GM12874 (cell line): ENCODE measurements at regions not wholly inside any gene's neighbourhood (a gene's known extent, or its start where the extent isn't known, plus 50 kb on each side); places are given as distances from the start of the nearest gene placed in this dataset.

Experiments used
- TF ChIP-seq, protein P1 (sequence below): IDR thresholded peaks from 2 replicates; pipeline ENCODE4 v1.5.1; 2011; ENCODE audit warnings: low read depth, mild to moderate bottlenecking, control low read depth, low read length, moderate library complexity; ENCODE audit not compliant: insufficient read depth

DNA sequence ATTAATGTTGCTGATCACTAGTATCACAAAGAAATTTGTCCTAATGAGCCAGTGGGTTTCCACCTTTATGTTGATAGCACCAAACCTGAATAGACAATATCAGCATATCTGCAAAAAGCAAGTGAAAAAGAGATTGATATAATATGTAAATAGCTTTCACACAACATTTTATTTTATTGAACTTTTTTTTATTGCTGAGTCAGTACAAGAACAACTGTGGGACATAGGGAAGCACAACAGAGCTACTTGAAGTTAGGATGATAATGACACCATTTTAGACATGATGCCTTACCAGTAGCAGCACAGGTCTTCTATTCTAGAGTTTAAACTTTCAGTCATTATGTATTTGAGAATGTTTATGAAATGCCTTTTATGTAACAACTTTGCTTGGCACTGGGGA, 554.1 kb upstream of the SETBP1 start:
- TF ChIP-seq, protein P1, sequence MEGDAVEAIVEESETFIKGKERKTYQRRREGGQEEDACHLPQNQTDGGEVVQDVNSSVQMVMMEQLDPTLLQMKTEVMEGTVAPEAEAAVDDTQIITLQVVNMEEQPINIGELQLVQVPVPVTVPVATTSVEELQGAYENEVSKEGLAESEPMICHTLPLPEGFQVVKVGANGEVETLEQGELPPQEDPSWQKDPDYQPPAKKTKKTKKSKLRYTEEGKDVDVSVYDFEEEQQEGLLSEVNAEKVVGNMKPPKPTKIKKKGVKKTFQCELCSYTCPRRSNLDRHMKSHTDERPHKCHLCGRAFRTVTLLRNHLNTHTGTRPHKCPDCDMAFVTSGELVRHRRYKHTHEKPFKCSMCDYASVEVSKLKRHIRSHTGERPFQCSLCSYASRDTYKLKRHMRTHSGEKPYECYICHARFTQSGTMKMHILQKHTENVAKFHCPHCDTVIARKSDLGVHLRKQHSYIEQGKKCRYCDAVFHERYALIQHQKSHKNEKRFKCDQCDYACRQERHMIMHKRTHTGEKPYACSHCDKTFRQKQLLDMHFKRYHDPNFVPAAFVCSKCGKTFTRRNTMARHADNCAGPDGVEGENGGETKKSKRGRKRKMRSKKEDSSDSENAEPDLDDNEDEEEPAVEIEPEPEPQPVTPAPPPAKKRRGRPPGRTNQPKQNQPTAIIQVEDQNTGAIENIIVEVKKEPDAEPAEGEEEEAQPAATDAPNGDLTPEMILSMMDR, result no peak

DNA sequence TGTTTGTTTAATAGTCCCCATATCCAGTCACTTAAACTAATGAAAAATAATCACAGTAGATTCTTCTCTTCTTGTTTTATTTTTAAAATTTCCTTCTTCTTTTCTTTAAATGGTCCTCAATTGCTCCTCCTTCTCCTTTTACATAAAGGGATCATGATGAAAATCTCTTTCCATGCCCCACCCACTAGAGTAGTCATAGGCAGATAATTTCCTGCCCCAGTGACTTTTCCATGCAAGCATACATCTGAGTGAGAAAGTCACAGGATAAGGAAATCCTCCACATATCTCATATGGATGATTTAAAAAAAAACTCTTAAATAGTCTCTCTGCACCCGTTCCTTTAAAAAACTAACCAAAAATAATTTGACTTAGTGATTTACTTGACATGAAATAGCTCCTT, 552.3 kb upstream of the SETBP1 start:
- TF ChIP-seq, protein P1, result no peak

DNA sequence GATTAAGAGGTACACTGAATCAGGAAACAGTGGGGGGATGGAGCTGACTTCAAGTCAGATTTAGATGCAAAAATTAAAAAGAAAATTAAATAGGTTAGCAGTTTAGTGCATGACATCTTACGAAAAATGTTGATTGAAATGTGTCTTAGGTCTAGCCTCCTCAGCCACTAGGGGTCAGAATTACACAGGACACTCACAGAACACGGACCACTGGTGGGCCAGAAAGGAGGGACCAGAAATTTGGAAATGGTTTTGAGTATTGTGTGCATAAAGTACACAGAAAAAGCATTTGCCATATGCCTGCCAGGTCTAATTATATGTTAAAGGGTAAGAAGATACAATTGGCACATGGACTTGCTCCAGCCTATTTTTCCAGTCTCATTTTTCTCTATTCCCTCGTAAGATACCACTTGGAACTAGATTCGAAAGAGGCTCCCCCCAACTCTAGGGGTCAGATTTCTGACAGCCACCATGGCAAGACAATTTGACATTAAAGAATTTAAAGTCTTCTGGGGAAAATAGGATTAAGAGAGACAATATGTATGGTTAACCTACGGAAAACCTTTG, 550.2 kb upstream of the SETBP1 start:
- TF ChIP-seq, protein P1, result peak; percentile 50; the same call in 1 of the 2 replicates

DNA sequence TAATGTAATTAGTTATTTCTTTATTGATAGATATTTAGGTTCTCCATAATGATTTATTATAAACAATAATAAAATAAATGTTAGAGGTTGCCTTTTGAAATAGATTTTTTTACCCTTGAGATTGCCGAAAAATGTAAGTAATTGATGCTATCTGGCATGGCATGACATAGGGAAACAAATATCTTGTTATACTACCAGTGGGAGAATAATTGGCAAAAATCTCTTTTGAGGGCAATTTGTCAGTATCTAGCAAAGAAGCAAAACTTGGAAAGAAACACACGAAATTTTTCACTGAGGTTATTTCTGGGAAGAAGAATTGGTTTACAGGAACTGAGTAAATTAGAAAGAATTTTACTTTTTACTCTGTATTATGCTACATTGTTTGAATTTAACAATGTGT, 547.2 kb upstream of the SETBP1 start:
- TF ChIP-seq, protein P1, result no peak

DNA sequence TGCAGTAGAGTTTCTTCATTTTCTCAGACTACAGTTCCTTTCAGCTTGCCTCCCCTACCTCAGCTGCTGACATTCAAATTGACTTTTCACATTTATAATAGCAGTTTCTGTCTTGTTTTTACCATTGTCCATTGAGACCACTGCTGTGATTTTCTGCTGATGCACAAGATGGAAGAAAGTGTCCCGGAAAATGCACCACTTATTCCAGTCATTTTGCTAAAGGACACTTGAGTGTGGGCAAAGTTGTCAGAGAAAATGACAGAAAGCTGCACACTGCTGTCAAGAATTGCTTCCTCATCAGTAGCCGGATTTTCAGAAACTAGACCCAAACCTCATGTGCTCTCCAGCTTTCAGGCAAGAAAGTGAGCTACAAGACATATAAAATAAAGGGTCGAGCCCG, 546.2 kb upstream of the SETBP1 start:
- TF ChIP-seq, protein P1, result no peak

DNA sequence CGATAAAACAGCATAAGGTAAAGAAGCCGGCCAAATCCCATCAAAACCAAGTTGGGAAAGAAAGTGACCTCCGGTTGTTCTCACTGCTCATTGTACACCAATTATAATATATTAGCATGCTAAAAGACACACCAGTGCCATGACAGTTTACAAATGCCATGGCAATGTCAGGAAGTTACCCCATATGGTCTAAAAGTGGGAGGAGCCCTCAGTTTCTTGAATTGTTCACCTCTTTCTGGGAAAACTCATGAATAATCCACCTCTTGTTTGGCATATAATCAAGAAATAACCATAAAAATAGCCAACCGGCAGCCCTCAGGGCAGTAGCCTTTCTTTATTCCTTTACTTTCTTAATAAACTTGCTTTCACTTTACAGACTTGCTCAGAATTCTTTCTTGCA, 544.9 kb upstream of the SETBP1 start:
- TF ChIP-seq, protein P1, result no peak

DNA sequence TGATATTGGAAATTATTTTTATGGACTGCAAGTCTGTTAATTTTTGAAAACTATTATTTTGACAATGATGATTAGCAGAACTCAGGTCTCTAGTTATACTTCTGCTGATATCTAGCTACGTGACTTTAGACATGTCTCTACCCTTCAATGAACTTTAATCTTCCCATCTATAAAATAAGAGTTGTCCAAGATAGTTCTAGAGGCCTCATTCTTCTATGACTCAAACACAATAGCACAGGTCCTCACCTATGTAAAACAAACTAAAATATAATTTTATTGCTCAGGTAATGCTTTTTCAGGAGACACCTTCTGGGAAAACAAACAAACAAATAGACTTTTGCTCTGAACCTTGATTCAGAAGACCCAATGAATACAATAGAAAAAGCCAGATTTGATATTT, 544.4 kb upstream of the SETBP1 start:
- TF ChIP-seq, protein P1, result no peak
